Stomach (tissue), 4 donors: ENCODE measurements at regions not wholly inside any gene's neighbourhood (a gene's known extent, or its start where the extent isn't known, plus 50 kb on each side); places are given as distances from the start of the nearest gene placed in this dataset.

Experiments used
- CTCF ChIP-seq, 7 experiments: fragments of 450-650 bp in 4 of 7; fragments of 200-600 bp in 3 of 7; sonication (generic) in 3 of 7; IDR thresholded peaks; one replicate each; pipeline ENCODE4 v1.5.1; 2016 to 2019; ENCODE audit warnings: antibody characterized with exemption in 7 of 7, control low read depth in 2 of 7, mild to moderate bottlenecking in 1 of 7
- POLR2A ChIP-seq, 4 donors: fragments of 450-650 bp; IDR thresholded peaks; one replicate each; pipeline ENCODE4 v1.6.1; 2016; ENCODE audit warnings: antibody characterized with exemption in 4 of 4, control low read depth in 2 of 4, mild to moderate bottlenecking in 1 of 4, moderate library complexity in 1 of 4

DNA sequence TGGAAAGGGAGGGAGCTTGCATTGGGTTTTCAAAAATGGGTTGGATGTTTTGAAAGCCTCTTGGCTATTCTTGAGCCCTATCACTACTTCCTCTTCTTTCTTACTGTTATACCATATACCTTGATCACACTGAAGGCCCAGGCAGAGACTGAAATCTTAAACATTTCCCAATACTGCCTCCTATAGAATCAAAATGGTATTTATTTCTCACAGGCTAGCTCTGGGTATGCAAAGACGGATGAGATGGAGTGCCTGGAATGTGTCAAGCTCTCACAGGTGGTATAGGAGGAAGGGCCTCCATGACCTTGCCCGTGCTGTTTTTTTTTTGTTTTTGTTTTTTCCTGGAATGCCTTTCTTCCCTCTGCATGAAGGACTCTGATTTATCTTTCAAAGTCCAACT, 268.4 kb upstream of the USP24 start:
- no peak for TF ChIP-seq CTCF (IDR thresholded peaks at IDR 0.05)
- TF ChIP-seq POLR2A (IDR thresholded peaks at IDR 0.05), result no peak
